GM15510 (cell line): ENCODE measurements at regions not wholly inside any gene's neighbourhood (a gene's known extent, or its start where the extent isn't known, plus 50 kb on each side); places are given as distances from the start of the nearest gene placed in this dataset.

Experiments
- POLR2A ChIP-seq: IDR thresholded peaks from 3 replicates; pipeline ENCODE4 v1.6.1; 2011; ENCODE audit warnings: borderline replicate concordance; ENCODE audit not compliant: insufficient read length; ENCODE audit errors: extremely low read depth

DNA sequence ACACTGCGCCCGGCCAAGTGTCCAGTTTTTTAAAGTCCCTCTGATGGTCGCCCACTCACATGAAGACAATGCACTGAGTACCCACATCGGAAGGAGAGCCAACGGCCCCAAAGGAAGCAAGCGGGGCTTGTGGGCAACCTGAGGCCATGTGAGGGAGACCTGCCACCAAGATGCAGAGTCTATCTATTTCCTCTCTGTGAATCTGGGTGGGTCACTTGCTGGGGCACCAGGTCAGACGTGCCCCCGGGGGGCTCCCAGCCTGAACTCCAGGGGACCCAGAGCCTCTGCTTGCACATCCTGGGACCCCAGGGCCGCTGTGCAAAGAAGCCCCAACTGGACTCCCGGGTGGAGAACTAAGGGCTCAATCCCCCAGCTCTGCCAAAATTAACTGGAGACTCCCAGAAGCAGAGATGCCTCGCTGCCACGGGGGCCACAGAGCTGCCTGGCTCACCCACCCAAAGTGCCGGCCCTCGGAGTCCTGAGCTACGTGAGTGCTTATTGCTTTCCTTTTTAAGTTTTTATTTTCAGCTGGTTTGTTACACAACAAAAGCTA lies 106.4 kb downstream of the BRD1 start:
- no peak for TF ChIP-seq POLR2A

DNA sequence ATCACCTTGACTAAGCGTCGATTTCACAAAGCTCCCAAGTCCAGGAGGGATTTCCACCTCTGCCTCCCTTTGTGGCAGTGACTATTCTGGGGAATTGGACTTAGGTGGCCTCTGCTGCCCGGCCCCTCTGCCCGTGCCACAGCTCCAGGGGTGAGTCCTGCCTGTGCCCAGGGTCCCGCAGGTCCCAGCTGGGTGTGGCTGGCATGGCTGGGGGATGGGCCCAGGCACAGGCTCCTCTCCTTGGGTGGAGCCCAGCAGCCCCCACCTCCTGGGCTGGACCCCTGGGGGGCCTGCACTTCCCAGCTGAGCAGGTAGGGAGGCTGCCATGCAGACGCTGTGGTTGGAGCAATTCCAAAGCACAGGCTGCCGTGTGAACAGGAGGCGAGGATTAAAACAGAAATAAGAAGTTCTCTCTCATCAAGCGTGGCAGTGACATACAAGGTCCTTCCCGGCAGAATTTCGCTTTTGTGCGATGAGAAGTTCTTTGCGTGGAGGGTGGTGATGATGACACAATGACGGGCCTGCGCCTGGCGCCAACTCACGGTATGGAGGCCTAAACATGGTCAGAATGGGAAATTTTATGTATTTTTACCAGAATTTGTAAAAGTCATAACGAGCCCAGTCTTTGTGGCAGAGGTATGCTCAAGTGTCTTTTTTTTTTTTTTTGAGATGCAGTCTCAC lies 107.3 kb downstream of the BRD1 start:
- no peak for TF ChIP-seq POLR2A

DNA sequence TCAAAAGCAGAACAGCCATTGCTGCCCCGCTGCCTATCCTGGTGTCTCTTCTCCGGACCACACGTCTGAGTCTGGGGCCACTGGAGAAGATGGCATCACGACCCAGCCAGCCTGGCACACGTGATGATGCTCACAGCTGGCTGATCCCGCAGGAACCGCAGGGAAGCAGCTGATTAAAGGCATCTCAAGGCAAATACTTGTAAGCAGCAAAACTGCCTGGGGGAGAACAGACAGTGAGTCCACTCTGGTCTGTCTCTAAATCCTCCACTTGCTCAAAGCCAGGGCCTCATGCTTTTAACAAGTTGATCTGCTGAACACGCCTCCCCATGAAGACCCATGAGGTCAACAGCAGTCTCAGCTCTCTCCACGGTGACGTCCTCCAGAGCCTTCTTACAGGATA lies 108.6 kb downstream of the BRD1 start:
- no peak for TF ChIP-seq POLR2A

DNA sequence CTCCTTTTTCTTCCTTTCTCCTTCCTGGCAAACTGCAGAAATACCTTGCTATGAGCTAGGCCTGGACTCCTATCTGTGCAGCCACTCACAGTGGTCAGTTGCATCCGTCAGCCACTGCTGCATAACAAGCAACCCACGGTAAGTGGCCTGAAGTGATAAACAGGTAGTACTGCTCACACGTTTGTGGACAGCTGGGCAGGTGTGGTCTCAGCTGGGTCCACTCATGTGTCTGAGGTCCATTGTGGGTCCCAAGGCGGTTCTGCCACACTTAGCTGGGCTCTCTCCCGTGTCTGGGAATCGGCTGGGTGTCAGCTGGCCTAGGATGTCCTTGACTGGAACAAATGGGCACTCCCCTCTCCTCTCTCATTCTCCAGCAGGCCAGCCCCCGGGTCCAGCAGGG lies 109.3 kb downstream of the BRD1 start:
- no peak for TF ChIP-seq POLR2A

DNA sequence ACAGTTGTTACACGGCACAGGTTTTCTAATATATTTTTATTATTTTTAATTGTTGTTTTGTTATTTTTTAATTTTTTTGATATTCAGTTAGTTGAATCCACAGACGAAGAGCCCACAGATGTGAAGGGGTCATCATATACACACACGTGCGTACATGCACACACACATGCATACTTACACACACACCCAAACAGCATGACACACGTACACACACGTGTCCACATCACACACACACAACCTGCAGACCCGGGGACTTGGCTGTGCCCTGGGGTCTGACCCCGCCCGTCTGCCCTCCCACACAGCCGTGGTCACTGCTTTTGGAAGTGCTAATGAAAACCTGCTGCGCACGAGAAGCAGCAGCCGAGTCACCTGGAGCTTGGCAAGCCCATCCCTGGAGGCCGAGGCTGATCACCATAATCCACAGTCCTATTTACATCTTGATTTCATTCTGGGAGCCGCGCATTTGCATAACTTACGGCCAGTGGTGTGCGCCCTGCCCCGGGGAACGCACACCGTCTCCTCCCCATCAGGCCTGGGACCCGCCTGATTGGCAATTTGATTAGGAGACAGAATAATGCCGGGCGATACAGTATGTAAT lies 110.3 kb downstream of the BRD1 start:
- TF ChIP-seq POLR2A, result no peak

DNA sequence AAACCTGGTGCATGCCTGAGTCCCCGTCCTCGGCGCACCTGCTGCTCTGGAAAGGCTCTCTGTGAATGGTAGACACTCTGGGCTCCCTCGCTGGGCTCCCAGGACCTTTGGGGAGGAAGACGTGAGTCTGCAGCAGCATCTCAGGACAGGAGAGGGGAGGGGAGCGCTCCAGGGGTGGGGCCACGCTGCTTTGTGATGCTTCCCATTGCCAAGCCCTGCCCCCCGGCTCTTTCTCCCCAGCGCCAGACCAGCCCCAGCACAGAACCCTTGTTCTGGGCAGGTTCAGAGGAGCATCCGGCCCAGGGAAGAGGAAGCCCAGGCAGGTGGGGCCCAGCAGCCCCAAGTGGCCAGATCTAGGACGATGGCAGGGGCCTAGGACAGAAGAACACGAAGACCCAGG lies 111.2 kb downstream of the BRD1 start:
- no peak for TF ChIP-seq POLR2A

DNA sequence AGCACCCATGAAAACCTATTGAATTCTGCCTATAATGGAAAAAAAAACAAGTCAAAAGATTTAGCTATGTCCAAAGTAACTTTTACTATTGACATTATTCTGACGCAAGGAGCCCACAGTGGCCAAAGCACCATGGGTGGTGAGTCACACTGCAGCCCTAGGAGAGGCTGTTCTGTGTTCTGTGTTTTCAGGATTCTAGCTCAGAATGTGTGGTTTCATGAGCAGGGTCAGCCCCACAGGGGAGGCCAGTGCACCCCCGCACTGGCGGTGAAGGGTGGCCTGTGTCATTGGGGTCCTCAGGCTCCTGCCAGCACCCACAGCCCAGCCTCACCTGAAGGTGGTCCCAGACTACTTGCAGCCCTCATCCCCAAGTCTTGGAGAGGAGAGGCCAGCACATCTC lies 112.2 kb downstream of the BRD1 start:
- no peak for TF ChIP-seq POLR2A

DNA sequence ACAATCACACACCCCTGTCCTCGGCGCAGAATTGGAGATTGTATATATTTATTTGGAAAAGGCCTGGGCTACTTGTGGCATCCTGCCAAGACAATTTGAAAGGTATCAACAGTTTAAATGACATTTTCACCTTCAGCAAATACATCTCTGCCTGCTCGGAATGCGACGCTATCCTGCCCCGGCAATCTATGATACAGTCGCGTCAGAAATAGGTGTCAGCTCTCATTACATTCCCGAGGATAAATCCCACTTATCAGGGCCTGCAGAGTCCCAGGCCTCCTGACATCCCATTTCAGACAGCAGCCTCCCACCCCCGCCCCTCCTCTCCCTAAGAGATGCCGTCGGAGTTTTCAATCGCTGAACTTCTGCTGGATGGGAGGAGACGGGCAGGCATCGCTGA lies 114.7 kb downstream of the BRD1 start:
- TF ChIP-seq POLR2A, result no peak

DNA sequence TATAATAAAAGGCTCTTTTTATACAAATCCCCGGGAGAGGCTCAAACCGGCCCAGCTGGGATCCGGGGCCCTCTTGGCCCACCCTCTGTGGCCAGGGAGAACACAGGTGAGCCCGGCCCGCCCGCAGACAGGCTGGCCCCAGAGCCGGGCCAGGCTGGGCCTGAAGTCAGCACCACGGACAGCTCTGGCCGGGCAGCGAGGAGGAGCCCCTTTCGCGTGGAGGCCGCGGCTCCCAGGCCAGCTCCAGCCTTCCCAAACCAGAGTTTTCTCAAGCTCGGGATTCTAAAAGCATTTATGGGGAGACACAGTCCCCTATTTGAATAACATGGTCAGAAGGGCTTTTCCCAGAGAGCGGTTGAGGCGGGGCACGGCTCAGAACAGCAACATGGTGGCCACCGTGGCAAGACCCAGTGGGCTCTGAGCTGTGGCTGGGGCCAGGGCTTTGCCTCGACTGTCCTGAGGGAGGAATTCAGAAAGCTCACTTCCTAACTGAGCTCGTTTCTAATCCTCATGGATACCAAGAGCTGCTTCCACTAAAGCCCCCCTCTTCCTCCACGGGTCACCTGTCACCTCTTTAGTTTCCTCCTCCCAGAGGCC lies 115.4 kb downstream of the BRD1 start:
- TF ChIP-seq POLR2A, result no peak

DNA sequence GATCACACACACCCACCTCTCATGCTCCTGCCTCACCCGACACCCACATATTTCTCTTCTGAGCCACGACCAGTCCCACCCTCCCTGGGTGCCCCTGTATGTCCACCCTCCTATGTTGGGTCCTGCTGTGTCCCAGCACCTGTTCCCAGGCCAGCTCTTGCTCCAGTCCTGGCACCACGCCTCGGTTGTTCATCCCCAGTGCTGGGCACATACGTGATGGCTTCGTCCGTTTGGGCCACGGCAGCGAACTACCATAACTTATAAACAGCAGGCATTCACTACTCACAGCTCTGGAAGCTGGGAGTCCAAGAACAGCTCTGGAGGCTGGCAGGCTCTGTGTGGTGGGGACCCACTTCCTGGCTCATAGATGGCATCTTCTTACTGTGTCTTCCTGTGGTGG lies 116.9 kb downstream of the BRD1 start:
- no peak for TF ChIP-seq POLR2A

DNA sequence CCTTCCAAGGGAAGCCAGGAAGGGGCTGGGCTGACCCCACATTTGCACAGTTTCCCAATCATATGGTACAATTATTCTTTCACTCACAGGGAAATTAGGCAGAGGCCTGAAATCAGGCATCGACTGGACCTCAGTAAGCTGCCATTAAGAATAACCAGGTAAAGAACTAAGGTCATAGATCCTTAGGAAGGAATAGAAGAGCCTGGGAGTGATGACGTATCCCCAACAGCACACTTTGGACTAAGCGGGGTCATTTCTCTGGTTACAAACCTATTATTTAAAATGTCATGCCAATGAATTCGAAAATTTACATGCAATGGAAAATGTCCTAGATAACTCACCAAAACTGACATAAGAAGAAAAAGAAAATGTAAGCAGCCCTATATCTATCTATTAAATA lies 118.2 kb downstream of the BRD1 start:
- no peak for TF ChIP-seq POLR2A

DNA sequence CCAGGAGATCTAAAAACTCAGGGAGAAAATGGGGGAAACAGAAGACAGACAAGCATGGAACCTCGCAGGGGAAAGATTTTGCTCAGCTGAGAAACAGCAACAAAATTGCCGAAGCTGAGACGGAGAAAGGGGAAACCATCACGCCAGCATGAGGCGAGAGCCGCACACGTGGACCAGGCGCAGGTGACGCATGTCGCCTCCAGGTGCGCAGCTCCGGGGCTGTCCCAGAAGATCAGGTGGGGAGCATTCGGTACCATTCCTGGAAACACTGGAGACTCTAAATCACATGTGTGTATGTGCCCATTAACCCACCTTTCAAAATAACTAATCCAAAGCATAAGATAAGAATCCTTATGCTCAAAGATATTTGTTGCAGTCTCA lies 121.7 kb downstream of the BRD1 start:
- no peak for TF ChIP-seq POLR2A

DNA sequence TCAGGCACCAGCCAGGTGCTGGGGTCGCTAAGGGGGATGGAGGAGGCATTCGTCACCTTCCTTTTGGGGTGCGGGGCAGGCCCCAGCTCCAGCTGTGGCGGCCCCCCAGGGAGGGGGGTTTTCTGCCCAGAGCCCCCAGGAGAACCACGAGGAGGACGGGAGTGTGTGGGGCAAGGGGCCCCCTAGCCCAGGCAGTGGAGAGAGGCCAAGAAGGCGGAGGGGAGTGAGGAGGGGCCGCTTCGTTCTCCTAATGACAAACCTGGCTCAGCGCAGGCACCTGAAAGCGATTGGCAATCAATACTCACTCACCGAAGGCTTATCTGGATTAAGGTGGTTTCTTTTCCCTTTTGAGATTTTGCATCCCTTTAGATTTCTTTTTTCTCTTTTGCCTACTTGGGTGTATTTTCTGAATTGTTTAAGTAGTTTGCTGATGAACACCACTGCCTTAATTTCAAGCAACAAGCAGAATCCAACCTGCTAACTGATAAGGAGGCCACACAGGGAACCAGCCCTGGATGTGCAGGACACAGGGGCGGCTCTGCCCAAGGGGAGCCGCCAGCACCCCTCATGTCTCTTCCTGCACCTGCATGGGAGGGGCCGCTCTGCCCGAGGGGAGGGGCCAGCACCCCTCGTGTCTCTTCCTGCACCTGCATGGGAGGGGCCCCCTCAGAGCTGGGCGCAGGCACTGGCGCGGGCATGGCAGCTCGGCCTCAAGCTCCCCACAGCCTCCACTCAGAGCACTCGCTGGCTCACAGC lies 122.3 kb downstream of the BRD1 start:
- TF ChIP-seq POLR2A, result no peak

DNA sequence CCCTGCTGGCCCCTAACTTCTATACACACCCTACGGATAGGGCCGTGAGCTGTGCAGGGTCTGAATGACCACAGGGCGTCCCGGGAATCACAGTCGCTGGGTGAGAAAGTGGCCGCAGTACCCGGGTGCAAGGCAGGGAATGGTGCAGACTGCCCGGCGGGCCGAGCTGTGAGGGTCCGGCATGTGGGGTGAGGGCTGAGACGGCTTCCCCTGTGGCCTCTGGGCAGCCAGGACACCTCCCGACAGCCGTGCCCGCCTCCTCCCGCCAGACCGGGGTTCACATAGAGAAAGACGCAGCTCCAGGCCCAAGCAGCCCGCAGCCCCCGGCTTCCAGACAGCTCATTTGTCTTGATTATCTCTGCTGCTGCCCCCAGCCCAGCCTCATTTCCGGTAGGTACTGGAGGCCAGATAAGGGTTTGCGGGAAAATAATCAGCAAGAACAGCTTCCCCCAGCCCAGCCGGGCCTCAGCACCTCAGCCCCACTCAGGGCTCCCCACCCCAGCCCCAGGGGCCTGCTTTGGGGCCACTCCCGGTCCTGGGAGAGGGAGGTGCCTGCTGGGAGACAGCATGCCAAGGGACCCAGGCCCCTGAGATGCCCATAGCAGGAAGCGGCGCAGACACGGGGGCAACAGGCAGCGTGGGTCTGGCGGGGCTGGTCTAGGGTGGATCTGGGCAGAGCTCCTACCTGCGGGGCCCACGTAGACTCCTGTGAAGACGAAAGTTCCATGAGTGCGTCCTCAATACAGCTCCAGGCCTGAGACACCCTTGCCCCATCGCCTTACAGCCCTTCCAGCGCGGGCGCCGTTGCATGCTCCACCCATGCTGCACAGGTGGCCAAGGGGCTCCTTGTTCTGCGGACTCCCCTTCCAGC lies 123.1 kb downstream of the BRD1 start:
- TF ChIP-seq POLR2A, result no peak
